Activated B cell treated with CpG ODN at 0.5 μM for 24 hours (primary cell): ENCODE measurements at regions not wholly inside any gene's neighbourhood (a gene's known extent, or its start where the extent isn't known, plus 50 kb on each side); places are given as distances from the start of the nearest gene placed in this dataset.

Experiments
- ATAC-seq: fragments of 200-7000 bp; cut with Tn5 transposase; one replicate; pipeline ENCODE4 v1.10.0; 2021; ENCODE audit warnings: low read depth, mild to moderate bottlenecking, moderate library complexity
- CTCF ChIA-PET: fragments of 350-600 bp; sonication (Branson Sonifier 250); formaldehyde crosslinking; loops from one replicate; lab custom pipeline; 2021; ENCODE audit warnings: antibody characterized with exemption; lab: Charles Lee
- POLR2A ChIA-PET: fragments of 350-600 bp; sonication (Branson Sonifier 250); formaldehyde crosslinking; loops from one replicate; lab custom pipeline; 2021; ENCODE audit warnings: antibody characterized with exemption; lab: Charles Lee
- DNase-seq: peaks from one replicate; pipeline ENCODE4 v3.0.0; 2022
- H3K27ac Mint-ChIP-seq: one replicate; pipeline ENCODE4 v1.8.0; 2020; ENCODE audit warnings: mixed read lengths
- H3K27me3 Mint-ChIP-seq: one replicate; pipeline ENCODE4 v1.8.0; 2021; ENCODE audit warnings: mixed read lengths
- H3K36me3 Mint-ChIP-seq: one replicate; pipeline ENCODE4 v1.8.0; 2021; ENCODE audit warnings: low read depth, mixed read lengths
- H3K4me1 Mint-ChIP-seq: one replicate; pipeline ENCODE4 v1.8.0; 2021; ENCODE audit warnings: mixed read lengths
- H3K4me3 Mint-ChIP-seq: one replicate; pipeline ENCODE4 v1.8.0; 2020; ENCODE audit warnings: mild to moderate bottlenecking, mixed read lengths
- H3K9me3 Mint-ChIP-seq: one replicate; pipeline ENCODE4 v1.8.0; 2020; ENCODE audit warnings: mixed read lengths
- CTCF ChIP-seq: fragments of 200-600 bp; IDR thresholded peaks from one replicate; pipeline ENCODE4 v1.8.0; 2022; ENCODE audit warnings: antibody characterized with exemption, mild to moderate bottlenecking
- intact Hi-C: fragments of 100-400 bp; cut with micrococcal nuclease; formaldehyde crosslinking; loops from one replicate; pipeline ENCODE4 v1.15.1; 2024

GRCh38 chr3:80785475-80785874, 976.0 kb downstream of the GBE1 start:
- H3K27me3 Mint-ChIP-seq = no peaks in the 10 kb centered on the region
- TF ChIP-seq CTCF = no peak
- CTCF ChIA-PET = no interaction called here
- peaks cover 9% of the 10 kb centered on the region for H3K9me3 Mint-ChIP-seq
- H3K27ac Mint-ChIP-seq = no peak overlapping the region
- H3K4me1 Mint-ChIP-seq = no peaks in the 10 kb centered on the region
- no peak overlapping the region for H3K4me3 Mint-ChIP-seq
- intact Hi-C loops = no loop called here
- H3K36me3 Mint-ChIP-seq = no peaks in the 10 kb centered on the region
- POLR2A ChIA-PET = no interaction called here
- ATAC-seq = no peak
- DNase-seq = no peak

GRCh38 chr3:80771085-80771484, 990.4 kb downstream of the GBE1 start:
- intact Hi-C loops = no loop called here
- H3K4me1 Mint-ChIP-seq = no peaks in the 10 kb centered on the region
- no peaks in the 10 kb centered on the region for H3K27me3 Mint-ChIP-seq
- no peaks in the 10 kb centered on the region for H3K36me3 Mint-ChIP-seq
- H3K9me3 Mint-ChIP-seq = peaks cover 6% of the 10 kb centered on the region
- TF ChIP-seq CTCF = no peak
- ChIA-PET POLR2A (no interaction called here), CTCF (no interaction called here)
- DNase-seq (no peak), ATAC-seq (peak; percentile 49)
- no peak overlapping the region for H3K27ac Mint-ChIP-seq
- no peak overlapping the region for H3K4me3 Mint-ChIP-seq

GRCh38 chr3:80770106-80771074, 991.1 kb downstream of the GBE1 start:
- H3K9me3 Mint-ChIP-seq = peaks cover 6% of the 10 kb centered on the region
- H3K27ac Mint-ChIP-seq = peak overlapping the region; percentile 53
- no peaks in the 10 kb centered on the region for H3K27me3 Mint-ChIP-seq
- H3K4me3 Mint-ChIP-seq = peak overlapping the region; percentile 46
- CTCF ChIA-PET = no interaction called here
- POLR2A ChIA-PET = no interaction called here
- no peak for ATAC-seq
- TF ChIP-seq CTCF = no peak
- H3K36me3 Mint-ChIP-seq = no peaks in the 10 kb centered on the region
- no peaks in the 10 kb centered on the region for H3K4me1 Mint-ChIP-seq
- no peak for DNase-seq
- intact Hi-C loops = no loop called here

GRCh38 chr3:80769683-80770082, 991.8 kb downstream of the GBE1 start:
- ATAC-seq (no peak), DNase-seq (no peak)
- peaks cover 6% of the 10 kb centered on the region for H3K9me3 Mint-ChIP-seq
- no peaks in the 10 kb centered on the region for H3K4me1 Mint-ChIP-seq
- H3K27ac Mint-ChIP-seq = peak overlapping the region; percentile 53
- CTCF ChIA-PET = no interaction called here
- no peaks in the 10 kb centered on the region for H3K27me3 Mint-ChIP-seq
- intact Hi-C loops = no loop called here
- H3K36me3 Mint-ChIP-seq = no peaks in the 10 kb centered on the region
- no peak for TF ChIP-seq CTCF
- H3K4me3 Mint-ChIP-seq = peak overlapping the region; percentile 46
- POLR2A ChIA-PET = no interaction called here

- ATAC-seq = no peak
- CTCF ChIA-PET = no interaction called here
- Mint-ChIP-seq H3K9me3 (peaks cover 6% of the 10 kb centered on the region), H3K36me3 (no peaks in the 10 kb centered on the region), H3K4me3 (no peak overlapping the region), H3K4me1 (no peaks in the 10 kb centered on the region), H3K27me3 (no peaks in the 10 kb centered on the region), H3K27ac (no peak overlapping the region)
- no peak for DNase-seq
- intact Hi-C loops = no loop called here
- POLR2A ChIA-PET = no interaction called here
- TF ChIP-seq CTCF = no peak
Observed at GRCh38 chr3:80767604-80768003, 993.8 kb downstream of the GBE1 start.
